ENCODE measurements at regions not wholly inside any gene's neighbourhood (a gene's known extent, or its start where the extent isn't known, plus 50 kb on each side); places are given as distances from the start of the nearest gene placed in this dataset.

GRCh38 chr21:39052718-39053117 lies 130.5 kb downstream of the PSMG1 start:
- DNase-seq, result no peak

- DNase-seq, result no peak
Measured at GRCh38 chr21:39051588-39051949, 131.7 kb downstream of the PSMG1 start.

- DNase-seq, result no peak
Measured at GRCh38 chr21:39050841-39051587, 132.2 kb downstream of the PSMG1 start.

GRCh38 chr21:39048574-39048973 lies 134.7 kb downstream of the PSMG1 start:
- no peak for DNase-seq

- no peak for DNase-seq
Measured at GRCh38 chr21:39048064-39048463, 135.2 kb downstream of the PSMG1 start.

GRCh38 chr21:39047046-39047445 lies 136.2 kb downstream of the PSMG1 start:
- DNase-seq, result no peak

- DNase-seq, result no peak
Measured at GRCh38 chr21:39046236-39046916, 136.9 kb downstream of the PSMG1 start.

- DNase-seq, result no peak
Measured at GRCh38 chr21:39041816-39042215, 141.4 kb downstream of the PSMG1 start.

GRCh38 chr21:39040494-39041110 lies 142.6 kb downstream of the PSMG1 start:
- DNase-seq, result peak in 1 of 2 donors; percentile 10

GRCh38 chr21:39037807-39038405 lies 145.3 kb downstream of the PSMG1 start:
- DNase-seq, result no peak

GRCh38 chr21:39036581-39036980 lies 146.7 kb downstream of the PSMG1 start:
- DNase-seq, result no peak

GRCh38 chr21:39034590-39035536 lies 148.4 kb downstream of the PSMG1 start:
- DNase-seq, result no peak

GRCh38 chr21:39033878-39034589 lies 149.2 kb downstream of the PSMG1 start:
- DNase-seq, result no peak

GRCh38 chr21:39029900-39030884 lies 153.1 kb downstream of the PSMG1 start:
- DNase-seq, result no peak

GRCh38 chr21:39029086-39029755 lies 154.0 kb downstream of the PSMG1 start:
- no peak for DNase-seq

GRCh38 chr21:39025198-39025597 lies 158.1 kb downstream of the PSMG1 start:
- DNase-seq, result no peak

GRCh38 chr21:39024538-39024937 lies 158.7 kb downstream of the PSMG1 start:
- no peak for DNase-seq

- no peak for DNase-seq
Measured at GRCh38 chr21:39022863-39023693, 160.2 kb downstream of the PSMG1 start.

- no peak for DNase-seq
Measured at GRCh38 chr21:39022466-39022862, 160.8 kb downstream of the PSMG1 start.

Measured in inflammatory macrophage treated with lipopolysaccharide for 1 hour (primary cell).